Osteocyte (in vitro differentiated cells): ENCODE measurements at regions not wholly inside any gene's neighbourhood (a gene's known extent, or its start where the extent isn't known, plus 50 kb on each side); places are given as distances from the start of the nearest gene placed in this dataset.

Experiments used
- DNase-seq: peaks from one replicate; pipeline ENCODE4 v3.0.0; 2021; ENCODE audit warnings: mixed read lengths; ENCODE audit not compliant: unreplicated experiment; ENCODE audit errors: extremely low spot score
- H3K27ac Mint-ChIP-seq: one replicate; pipeline ENCODE4 v1.8.0; 2021; ENCODE audit warnings: mild to moderate bottlenecking, mixed read lengths; ENCODE audit not compliant: unreplicated experiment
- H3K27me3 Mint-ChIP-seq: one replicate; pipeline ENCODE4 v1.8.0; 2021; ENCODE audit warnings: mixed read lengths; ENCODE audit not compliant: unreplicated experiment
- H3K36me3 Mint-ChIP-seq: one replicate; pipeline ENCODE4 v1.8.0; 2021; ENCODE audit warnings: mixed read lengths; ENCODE audit not compliant: unreplicated experiment
- H3K4me1 Mint-ChIP-seq: one replicate; pipeline ENCODE4 v1.8.0; 2021; ENCODE audit warnings: mixed read lengths; ENCODE audit not compliant: unreplicated experiment
- H3K4me3 Mint-ChIP-seq: one replicate; pipeline ENCODE4 v1.8.0; 2021; ENCODE audit warnings: mild to moderate bottlenecking, moderate library complexity, mixed read lengths; ENCODE audit not compliant: unreplicated experiment
- H3K9me3 Mint-ChIP-seq: one replicate; pipeline ENCODE4 v1.8.0; 2021; ENCODE audit warnings: mixed read lengths; ENCODE audit not compliant: unreplicated experiment
- TF ChIP-seq, protein P1 (sequence below): fragments of 200-600 bp; sonication (generic); IDR thresholded peaks from 2 replicates; pipeline ENCODE4 v1.5.0; 2021; ENCODE audit warnings: antibody characterized with exemption, mild to moderate bottlenecking, moderate library complexity

DNA sequence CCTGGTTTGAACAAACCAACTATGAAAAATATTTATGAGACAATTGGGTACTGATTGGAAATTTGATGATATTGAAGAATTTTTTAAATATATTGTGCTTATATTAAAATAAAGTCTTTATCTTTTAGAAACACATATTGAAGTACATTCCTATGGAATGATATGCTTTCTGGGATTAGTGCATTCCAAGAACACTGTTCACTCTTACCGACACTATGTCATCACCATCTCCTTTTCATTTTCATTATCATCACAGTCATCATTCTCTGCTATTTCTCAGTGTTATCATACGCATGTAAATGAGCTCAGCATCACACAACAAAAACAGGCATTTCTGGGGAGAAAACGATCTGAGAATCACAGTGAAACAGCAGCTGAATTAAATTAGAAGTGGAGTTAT lies 513.3 kb upstream of the CCDC196 start:
- no peaks in the 10 kb centered on the region for H3K4me1 Mint-ChIP-seq
- TF ChIP-seq, protein P1, sequence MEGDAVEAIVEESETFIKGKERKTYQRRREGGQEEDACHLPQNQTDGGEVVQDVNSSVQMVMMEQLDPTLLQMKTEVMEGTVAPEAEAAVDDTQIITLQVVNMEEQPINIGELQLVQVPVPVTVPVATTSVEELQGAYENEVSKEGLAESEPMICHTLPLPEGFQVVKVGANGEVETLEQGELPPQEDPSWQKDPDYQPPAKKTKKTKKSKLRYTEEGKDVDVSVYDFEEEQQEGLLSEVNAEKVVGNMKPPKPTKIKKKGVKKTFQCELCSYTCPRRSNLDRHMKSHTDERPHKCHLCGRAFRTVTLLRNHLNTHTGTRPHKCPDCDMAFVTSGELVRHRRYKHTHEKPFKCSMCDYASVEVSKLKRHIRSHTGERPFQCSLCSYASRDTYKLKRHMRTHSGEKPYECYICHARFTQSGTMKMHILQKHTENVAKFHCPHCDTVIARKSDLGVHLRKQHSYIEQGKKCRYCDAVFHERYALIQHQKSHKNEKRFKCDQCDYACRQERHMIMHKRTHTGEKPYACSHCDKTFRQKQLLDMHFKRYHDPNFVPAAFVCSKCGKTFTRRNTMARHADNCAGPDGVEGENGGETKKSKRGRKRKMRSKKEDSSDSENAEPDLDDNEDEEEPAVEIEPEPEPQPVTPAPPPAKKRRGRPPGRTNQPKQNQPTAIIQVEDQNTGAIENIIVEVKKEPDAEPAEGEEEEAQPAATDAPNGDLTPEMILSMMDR: no peak
- no peak overlapping the region for H3K27ac Mint-ChIP-seq
- H3K4me3 Mint-ChIP-seq: no peak overlapping the region
- no peaks in the 10 kb centered on the region for H3K27me3 Mint-ChIP-seq
- DNase-seq: no peak
- H3K9me3 Mint-ChIP-seq: no peaks in the 10 kb centered on the region
- H3K36me3 Mint-ChIP-seq: no peaks in the 10 kb centered on the region

DNA sequence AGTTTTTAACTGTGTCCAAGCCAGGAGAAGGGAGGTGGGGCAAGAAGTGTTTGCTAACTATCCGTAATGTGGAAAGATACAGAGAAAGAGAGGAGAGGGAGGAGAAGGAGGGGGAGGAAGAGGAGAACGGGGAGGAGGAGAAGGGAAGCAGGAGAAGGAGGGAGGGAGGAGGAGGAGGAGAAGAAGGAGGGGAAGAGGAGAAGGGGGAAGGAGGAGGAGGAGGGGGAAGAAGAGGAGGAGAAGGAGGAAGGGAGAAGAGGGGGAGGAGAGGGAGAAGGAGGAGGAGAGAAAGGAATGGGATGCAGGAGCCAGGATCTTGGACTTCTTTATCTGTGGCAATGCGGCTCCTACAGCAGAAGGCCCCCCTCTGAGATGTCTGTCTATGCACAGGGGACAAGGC lies 510.3 kb upstream of the CCDC196 start:
- Mint-ChIP-seq H3K4me1 (no peaks in the 10 kb centered on the region), H3K9me3 (peaks cover 11% of the 10 kb centered on the region), H3K4me3 (no peak overlapping the region), H3K27me3 (no peaks in the 10 kb centered on the region), H3K36me3 (no peaks in the 10 kb centered on the region), H3K27ac (no peak overlapping the region)
- no peak for DNase-seq
- TF ChIP-seq, protein P1: no peak

DNA sequence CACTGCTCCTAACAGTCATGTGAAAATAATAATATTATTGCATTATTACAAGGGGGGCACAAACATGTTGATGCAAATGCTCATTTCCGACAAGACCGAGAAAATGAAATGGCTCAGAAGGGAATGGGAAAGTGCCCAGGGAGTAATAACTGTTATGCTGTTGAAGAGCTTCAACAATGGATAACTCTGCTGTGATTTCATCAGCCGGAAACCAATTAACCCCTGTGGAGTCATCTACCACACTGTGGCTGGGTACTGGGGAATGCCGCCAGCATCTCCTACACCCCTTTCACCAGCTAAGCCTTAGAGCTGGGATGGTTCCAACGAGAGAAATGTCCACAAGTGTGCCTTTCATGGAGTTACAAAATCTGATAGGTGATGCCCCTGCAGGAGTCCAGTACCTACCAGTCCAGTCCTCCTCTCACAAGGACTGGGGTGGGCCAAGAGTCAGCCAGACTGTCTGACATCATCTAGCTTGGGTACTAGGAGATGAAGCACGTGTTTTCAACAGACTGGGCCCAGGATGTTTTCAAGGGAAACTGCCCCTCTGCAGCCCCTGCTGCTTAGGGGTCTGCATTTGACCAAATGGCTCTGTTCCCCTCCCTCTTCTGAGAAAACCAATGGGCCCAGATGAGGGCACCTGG lies 509.3 kb upstream of the CCDC196 start:
- Mint-ChIP-seq H3K9me3 (peaks cover 11% of the 10 kb centered on the region), H3K27me3 (no peaks in the 10 kb centered on the region), H3K4me3 (no peak overlapping the region), H3K4me1 (no peaks in the 10 kb centered on the region), H3K36me3 (no peaks in the 10 kb centered on the region), H3K27ac (no peak overlapping the region)
- TF ChIP-seq, protein P1: no peak
- no peak for DNase-seq

DNA sequence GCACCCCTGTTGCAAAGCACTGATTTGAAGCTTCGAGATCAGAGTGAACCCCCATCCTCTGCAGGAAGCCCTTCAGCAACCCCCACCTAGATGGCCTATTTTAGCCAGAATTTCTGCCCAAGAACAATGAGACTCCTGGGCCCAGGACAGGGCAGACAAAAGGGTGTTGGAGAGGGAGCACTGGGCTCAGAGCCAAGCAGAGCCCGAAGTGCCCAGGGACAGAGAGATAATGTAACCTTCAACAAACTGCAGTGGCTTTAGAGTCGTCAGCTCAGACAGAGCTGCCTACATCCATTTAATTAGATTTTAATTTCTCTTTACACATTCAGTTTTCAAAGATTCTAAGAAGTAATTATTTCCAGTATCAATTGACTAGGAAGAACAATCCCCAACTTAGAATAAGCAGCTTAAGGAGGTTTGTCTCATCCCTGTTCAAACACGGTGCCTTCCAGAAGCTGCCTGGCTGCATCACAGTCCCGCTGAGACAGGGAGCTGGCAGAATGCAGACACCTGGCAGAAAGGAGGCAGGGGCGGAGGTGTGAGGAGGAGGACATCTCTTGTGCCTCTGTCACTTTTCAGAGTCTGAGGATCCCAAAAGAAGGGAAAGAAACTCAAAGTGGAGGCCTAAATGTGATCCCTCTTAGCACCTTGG lies 504.9 kb upstream of the CCDC196 start:
- no peaks in the 10 kb centered on the region for H3K4me1 Mint-ChIP-seq
- DNase-seq: no peak
- TF ChIP-seq, protein P1: no peak

DNA sequence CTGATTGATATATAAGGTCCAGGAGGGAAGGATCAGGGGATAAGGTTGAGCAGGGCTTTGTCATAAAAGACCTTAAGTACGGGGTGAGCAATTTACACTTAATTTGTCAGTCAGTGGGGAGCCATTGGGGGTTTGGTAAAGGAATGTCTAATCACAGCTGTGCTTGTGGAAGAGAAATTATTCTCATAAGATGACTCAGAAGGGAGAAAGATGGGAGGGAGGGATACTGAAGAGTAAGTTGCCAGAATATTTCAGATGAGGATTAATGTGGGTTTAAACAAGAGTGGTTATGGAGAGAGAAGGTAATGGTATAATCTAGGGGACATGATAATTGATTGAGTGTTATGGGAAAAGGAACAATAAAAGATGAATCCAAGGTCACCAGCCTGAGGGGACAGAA lies 500.1 kb upstream of the CCDC196 start:
- Mint-ChIP-seq H3K9me3 (peaks cover 4% of the 10 kb centered on the region), H3K27ac (no peak overlapping the region), H3K4me1 (no peaks in the 10 kb centered on the region), H3K4me3 (no peak overlapping the region), H3K36me3 (no peaks in the 10 kb centered on the region), H3K27me3 (no peaks in the 10 kb centered on the region)
- DNase-seq: no peak
- TF ChIP-seq, protein P1: no peak

More for the DNA sequence above, 504.9 kb upstream of the CCDC196 start:
- H3K27me3 Mint-ChIP-seq: no peaks in the 10 kb centered on the region
- H3K9me3 Mint-ChIP-seq: peaks cover 16% of the 10 kb centered on the region
- H3K36me3 Mint-ChIP-seq: no peaks in the 10 kb centered on the region
- H3K27ac Mint-ChIP-seq: no peak overlapping the region
- no peak overlapping the region for H3K4me3 Mint-ChIP-seq
